GM19035 (cell line): ENCODE measurements at regions not wholly inside any gene's neighbourhood (a gene's known extent, or its start where the extent isn't known, plus 50 kb on each side); places are given as distances from the start of the nearest gene placed in this dataset.
"Not testable (repeated sequence)": the region's sequence is repeated elsewhere in the genome, so short reads cannot be mapped to it uniquely, and the experiment has no call there.

Source experiments
- ATAC-seq: cut with Tn5 transposase; IDR thresholded peaks from one replicate; pipeline ENCODE4 v1.9.1; 2021; ENCODE audit not compliant: unreplicated experiment

DNA sequence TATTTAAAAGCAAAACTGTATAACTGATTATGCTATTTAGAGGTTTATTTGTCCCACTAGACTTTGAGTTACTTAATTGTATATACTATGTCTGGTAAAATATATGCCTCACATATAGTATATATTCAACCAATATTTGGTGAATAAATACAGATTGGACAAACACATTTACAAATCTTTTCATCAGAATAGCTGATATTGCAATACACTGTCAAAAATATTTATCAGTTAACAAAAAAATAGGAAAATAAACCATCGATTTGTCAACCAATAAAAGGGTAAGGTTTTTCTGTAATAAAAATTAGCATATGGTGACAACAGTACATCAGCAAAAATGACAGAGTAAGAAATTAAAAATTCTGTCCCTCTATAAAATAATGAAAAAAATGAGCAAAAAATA, 889.9 kb upstream of the INTU start:
- no peak for ATAC-seq

DNA sequence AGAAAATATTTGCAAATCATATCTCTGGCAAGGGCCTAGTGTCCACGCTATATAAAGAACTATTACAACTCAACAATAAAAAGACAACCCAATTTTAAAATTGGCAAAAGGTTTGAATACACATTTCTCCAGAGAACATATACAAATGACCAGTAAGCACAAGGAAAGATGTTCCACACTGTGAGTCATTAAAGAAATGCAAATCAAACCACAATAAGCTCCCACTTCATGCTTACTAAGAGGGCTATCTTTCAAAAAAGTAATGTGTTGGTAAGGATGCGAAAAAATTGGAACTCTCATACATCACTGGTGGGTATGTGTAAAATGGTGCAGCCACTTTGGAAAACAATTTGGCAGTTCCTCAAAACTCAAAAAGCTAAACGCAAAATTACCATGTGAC, 884.0 kb upstream of the INTU start:
- ATAC-seq, result no peak

DNA sequence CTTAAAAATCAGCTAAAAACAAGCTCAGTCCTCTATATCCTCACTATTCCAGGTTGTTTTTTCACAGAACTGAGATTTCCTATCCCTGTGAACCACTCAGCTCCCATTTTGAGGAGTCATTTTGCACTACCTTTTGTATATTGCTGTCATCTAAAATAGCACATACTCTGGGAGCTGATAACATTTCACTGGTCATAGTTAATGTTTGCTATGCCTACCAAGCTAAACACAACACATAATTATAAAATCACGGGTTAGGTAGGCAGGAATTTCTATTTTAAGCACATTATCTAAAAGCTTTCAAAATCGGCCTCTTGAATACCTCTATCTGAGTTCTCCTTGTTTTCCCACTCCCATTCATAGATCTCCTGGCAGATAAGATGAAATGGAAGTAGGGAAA, 882.0 kb upstream of the INTU start:
- ATAC-seq, result no peak

DNA sequence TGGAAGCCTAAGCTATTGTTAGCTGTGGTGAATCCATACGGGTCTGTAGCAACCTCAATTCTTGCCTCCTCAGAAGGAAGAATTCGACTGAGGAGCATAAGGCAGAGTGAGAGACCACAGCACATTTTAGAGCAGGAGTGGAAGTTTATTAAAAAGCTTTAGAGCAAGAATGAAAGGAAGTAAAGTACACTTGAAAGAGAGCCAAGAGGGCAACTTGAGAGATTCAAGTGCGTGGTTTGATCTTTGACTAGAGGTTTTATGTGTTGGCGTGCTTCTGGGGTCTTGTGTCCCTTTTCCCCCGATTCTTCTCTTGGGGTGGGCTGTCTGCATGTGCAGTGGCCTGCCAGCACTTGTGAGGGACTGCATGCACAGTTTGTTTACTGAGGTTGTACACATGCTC, 880.6 kb upstream of the INTU start:
- no peak for ATAC-seq

DNA sequence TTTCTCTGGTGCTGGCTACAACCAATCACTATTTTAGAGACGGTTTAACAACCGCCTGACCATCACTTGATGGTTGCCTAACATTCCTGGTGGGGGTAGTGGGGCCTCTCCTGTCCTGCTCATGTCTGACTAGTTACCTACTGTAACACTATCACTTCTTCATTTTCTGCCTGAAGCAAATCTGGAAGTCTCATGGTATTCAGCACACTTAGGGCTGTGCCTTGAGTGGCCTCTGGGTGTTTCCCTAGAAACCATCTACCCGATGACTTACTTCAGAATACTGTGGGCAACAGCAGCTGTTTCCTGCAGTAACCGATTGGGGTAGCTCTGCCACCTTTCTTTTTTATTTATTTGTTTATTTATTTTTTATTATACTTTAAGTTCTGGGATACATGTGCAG, 880.1 kb upstream of the INTU start:
- ATAC-seq, result no peak

DNA sequence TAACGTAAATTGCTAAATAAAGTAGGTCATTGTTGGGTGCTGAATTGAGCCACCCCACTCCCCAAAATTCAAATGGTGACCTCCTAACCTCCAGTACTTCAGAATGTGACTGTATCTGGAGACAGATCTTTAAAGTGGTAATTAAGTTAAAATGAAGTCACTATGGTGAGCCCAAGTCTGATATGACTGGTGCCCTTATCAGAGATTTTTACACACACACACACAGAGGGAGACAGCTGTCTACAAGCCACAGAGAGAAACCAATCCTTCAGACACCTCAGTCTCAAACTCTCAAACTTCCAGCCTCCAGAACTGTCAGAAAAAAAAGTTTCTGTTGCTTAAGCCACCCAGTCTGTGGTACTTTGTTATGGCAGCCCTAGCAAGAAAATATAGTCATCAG, 879.2 kb upstream of the INTU start:
- ATAC-seq, result no peak

DNA sequence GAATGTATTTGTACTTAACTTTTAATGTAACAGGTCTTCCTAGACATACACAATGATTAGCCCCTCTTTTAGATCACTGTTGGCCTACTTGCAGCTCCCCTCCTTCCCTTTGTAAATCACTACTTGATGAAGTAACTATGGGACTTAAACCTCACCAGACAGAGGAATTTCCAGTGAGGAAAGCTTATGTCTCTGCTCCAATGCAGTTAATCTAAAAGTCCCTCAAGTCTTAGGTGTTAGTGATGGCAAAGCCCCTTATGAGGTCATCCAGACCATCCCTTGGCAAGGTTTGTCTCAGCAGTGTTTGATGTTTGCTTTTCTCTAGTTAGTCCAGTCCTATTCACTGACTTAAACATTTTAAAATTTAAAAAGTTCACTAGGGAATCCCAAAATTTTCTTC, 877.3 kb upstream of the INTU start:
- no peak for ATAC-seq

DNA sequence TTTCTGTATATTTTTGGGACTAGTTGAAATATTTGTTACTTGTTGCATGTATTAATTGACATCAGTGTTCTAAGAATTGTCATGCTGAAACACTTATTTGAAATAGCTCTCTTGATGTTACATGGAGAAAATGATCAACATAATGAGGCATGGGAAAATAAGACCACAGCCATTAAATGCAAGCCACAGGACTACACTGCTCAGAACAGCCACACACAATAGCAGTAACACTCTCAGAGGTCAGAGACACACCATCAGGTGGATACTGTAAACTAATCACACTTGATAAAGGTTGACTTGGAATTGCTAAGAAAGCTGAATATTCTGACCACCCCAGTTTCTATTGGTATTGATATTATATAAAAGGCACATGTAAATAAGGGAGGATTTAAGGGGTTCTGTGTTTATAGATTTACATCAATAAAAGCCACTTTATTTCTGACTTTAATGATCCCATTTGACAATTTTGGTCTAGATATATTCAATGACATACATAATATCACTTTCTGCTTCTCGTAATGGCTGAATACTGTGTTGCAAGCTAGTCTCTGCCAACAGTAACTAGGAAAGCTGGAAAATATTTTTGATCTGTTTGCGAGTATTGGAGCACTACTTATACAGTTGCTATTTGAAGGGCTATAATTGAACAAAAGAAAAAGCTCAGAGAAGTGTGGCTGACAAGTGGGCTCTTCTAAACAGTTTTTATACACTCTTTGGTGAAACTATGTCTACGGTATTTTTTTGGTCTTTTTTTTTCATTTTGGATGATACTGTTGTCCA, 876.5 kb upstream of the INTU start:
- no peak for ATAC-seq

DNA sequence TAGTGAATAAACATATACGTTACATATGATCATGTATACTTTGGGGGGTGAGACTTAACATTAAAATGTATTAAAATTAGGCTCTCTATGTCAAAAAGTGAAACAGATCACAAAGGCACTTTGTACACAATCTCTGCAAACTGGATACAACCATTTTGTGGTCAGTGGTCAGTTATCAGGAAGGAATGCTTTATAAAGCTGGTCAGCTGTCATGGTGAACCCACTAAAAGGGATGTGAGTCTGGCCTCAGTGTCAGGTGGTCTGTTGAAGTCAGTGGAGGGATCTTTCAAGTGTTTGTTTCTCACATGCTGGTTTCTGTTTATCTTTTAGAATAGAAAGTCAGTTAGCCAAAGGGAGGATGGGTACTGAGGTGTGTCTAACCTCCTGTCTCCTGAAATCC, 875.5 kb upstream of the INTU start:
- no peak for ATAC-seq

DNA sequence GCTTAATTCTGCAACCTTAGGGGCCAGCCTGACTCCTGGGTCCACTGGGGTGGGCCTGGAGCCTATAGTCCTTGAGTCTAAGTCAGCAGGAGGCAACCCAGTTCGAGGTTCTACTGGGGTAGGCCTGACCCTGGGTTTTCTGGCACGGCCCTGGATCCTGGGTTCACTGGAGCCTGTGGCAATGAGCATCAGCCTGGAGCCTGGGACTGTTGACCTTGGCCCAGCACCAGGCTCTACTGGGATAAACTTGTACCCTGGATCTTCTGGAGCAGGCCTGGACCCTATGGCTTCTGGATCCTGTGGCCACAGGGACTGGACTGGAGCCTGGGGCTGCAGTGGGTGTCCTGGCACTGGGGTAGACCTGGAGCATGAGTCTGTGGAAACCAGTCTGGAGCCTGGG, 874.3 kb upstream of the INTU start:
- no peak for ATAC-seq

DNA sequence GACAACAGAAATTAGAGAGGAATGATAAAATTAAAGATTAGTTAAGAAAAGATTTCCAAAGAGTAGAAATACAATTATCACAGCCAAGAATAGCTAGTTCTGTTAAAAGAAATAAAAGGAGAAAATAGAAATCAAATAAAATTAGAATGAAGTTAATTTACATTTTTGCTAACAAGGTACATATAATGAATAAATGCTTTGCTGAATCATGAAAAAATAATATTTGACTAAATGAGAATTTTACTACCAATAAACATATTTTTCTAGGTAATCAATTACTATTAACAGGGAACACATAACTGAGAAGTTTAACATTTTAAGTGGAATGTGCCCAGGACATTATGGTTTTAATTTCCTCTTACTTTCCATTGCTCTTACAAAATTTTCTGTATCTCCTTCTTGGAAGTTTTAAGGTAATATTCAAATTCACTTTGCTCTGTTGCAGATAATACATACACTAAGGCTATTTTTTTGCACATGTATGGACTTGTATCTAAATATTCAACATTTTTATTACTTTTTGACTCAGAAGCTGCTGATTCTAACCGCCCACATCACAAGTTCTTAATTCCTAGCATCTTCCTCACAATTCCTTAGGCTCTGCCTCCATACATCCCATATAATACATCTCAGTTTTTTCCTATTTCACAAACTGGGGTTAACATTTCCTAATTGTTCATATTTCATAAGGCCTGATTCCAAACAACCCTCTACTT, 870.7 kb upstream of the INTU start:
- ATAC-seq, result no peak

DNA sequence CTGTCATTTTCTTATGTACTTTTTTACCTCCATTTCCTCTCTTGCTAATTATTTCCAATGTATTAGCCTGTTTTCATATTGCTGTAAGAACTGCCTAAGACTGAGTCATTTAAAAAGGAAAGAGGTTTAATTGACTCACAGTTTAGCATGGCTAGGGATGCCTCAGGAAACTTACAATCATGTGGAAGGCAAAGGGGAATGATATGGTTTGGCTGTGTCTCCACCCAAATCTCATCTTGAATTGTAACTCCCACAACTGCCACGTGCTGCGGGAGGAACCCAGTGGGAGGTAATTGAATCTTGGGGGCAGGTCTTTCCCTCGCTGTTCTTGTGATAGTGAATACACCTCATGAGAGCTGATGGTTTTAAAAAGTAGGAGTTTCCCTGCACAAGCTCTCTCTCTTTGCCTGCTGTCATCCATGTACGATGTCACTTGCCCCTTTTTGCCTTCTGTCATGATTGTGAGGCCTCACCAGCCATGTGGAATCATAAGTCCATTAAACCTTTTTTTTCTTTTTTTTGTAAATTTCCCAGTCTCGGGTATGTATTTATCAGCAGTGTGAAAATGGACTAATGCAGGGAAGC, 870.0 kb upstream of the INTU start:
- ATAC-seq, result no peak

DNA sequence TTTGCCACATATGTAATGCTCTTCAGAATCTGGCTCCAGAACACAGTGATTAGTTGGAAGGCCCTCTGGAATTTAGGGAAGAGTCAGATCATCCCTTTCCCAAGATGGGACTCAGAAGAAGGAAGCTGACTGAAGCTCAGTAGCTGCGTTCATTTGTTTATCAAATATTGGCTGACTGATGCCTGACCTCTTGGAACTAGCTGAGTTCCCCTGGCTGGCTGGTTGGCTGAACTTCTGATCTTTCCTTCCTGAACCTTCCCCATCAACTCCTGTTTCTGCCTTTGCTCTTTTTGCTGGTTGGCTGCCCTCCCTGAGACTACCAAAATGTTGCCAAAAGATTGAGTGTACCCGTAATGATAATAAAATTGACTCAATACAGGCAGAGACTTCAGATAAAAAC, 866.5 kb upstream of the INTU start:
- no peak for ATAC-seq

DNA sequence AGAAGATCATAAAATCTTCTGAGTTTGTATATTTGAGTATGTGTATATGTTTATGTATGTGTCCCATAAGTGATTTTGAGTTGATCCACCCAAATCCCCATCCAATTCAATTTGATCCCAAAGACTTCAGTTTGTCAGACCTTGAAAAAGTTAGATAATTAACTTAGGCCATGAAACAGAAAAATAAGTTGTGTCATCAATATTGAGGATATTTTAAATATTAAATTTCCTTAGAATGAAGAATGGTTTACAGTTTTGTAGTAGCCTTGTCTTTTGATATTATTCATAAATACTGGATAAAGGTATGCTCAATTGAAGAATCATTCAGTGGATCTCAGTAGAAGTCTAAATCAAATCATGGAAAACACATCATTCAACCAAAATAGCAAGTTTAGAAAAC, 864.4 kb upstream of the INTU start:
- ATAC-seq, result no peak

DNA sequence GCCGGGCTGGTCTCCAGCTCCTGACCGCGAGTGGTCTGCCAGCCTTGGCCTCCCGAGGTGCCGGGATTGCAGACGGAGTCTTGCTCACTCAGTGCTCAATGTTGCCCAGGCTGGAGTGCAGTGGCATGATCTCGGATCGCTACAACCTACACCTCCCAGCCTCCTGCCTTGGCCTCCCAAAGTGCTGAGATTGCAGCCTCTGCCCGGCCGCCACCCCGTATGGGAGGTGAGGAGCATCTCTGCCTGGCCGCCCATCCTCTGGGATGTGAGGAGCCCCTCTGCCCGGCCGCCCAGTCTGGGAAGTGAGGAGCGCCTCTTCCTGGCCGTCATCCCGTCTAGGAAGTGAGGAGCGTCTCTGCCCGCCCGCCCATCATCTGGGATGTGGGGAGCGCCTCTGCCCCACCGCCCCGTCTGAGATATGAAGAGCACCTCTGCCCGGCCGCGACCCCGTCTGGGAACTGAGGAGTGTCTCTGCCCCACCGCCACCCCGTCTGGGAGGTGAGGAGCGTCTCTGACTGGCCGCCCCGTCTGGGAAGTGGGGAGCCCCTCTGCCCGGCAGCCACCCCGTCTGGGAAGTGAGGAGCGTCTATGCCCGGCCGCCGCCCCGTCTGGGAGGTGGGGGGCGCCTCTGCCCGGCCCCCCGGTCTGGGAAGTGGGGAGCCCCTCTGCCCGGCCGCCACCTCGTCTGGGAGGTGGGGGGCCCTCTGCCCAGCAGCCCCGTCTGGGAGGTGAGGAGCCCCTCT, 861.8 kb upstream of the INTU start:
- not testable (repeated sequence) for ATAC-seq

DNA sequence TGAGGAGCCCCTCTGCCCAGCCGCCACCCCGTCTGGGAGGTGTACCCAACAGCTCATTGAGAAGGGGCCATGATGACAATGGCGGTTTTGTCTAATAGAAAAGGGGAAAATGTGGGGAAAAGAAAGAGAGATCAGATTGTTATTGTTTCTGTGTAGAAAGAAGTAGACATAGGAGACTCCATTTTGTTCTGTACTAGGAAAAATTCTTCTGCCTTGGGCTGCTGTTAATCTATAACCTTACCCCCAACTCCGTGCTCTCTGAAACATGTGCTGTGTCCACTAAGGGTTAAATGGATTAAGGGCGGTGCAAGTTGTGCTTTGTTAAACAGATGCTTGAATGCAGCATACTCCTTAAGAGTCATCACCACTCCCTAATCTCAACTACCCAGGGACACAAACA, 861.1 kb upstream of the INTU start:
- not testable (repeated sequence) for ATAC-seq

DNA sequence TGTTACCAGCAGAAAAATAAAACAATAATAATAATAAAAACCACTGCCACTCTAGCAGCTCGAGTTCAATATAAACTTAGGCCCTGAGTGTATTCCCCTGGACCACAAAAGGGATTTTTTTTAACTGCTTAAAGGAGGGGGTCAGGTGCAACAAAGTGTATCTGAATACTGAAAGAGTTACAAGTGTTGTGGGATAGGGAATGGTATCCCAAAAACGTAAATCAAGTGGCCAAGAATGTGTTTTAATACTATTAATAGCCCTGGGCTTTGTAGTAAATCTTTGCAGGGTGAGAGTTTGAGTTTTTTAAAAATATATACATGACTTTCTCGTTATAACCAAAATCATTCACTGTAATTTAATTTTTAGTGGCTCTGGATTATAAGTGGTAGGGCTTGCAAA, 860.1 kb upstream of the INTU start:
- no peak for ATAC-seq

DNA sequence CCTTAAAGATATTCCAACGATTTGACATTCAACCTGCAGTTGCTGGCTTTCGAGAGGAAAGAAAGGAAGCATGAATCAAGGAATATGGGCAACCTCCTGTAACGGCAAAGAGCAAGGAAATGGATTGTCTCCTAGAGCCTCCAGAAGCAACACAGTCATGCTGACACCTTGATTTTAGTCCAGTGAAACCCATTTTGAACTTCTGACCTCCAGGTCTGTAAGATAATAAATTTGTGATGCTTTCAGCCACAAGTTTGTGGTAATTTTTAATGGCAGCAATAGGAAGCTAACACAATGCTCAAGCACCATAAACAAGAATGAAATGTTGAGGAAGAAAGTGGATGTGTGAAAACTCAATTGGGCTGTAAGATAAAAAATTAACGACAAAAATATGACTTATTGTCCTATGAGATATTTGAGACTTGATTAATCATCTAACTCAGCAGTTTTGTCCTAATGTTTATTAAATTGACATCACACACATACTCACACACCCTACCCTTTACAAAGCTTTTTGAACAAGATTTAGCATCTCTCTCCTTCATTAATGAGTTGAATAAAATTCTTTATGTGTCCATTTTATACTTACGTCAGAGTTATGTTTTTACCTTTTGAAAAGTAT, 857.2 kb upstream of the INTU start:
- ATAC-seq, result no peak

DNA sequence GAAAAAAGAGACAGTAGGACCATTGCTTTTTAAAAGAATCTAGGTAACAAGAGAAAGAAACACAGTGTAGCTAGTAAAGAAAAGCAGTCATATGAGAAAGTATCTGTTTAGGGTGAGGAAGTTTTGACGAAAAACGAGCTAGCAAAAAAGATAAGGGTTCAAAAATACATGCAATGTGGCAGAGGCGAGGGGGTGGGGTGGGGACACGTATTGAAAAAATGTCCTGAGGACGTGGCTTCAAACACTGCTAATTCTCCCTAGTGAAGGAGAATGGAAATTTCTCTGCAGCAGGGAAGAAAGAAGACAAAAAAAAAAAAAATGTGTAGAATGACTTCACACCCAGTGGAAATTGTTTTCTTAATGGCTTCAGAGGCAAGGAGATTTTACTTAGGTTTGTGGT, 856.4 kb upstream of the INTU start:
- ATAC-seq, result no peak

DNA sequence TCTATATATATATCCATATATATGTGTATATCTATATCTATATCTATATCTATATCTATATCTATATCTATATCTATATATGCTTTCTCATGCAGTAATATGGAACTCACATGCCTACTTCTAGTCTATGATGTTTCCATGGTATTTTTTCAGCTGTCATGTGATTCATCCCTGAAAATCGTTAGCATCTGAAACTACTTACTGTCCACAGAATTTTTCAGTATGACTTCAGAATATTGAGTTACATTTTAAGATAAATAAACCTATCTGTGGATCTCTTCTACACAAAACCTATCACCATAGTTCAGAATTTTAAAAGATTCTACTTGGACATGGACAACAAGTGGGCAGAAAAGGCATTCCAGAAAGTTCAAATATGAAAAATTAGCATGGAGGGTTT, 855.1 kb upstream of the INTU start:
- ATAC-seq, result no peak

DNA sequence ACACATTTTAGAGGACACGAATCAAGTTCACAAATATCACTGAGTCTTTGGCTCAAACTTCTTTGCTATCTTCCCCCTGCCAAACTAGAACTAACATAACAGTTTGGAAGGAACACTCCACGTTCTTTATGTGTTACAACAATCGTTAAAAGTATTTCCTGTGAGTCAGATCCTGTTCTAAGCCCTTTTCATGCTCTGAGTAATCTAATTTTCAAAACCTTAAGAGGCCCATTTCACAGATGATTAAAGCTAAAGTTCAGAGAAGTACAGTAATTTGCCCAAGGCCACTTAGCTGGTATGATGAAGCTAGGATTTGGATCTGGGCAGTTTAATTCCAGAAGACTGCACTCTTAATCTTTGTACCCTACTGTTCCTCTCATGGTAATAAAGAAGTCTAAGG, 854.4 kb upstream of the INTU start:
- ATAC-seq, result no peak
